Keratinocyte (primary cell): ENCODE measurements at regions not wholly inside any gene's neighbourhood (a gene's known extent, or its start where the extent isn't known, plus 50 kb on each side); places are given as distances from the start of the nearest gene placed in this dataset.
"Not testable (repeated sequence)": the region's sequence is repeated elsewhere in the genome, so short reads cannot be mapped to it uniquely, and the experiment has no call there.

Experiments used
- DNase-seq: peaks from one replicate; pipeline ENCODE4 v3.0.0-alpha.2; 2011; ENCODE audit warnings: low read depth, missing footprints, low spot score
- FAIRE-seq: peaks from 2 replicates; lab custom pipeline; 2011; peaks lifted over from hg19 to GRCh38; lab: Jason Lieb, UNC
- H2AFZ ChIP-seq: 2 replicates; pipeline ENCODE4 v1.6.0; 2012; ENCODE audit warnings: low read length, control low read depth, inconsistent platforms; ENCODE audit not compliant: control insufficient read depth
- H3K27ac ChIP-seq: 2 replicates; pipeline ENCODE4 v1.5.1; 2011; ENCODE audit warnings: low read length; ENCODE audit not compliant: control insufficient read depth, insufficient read depth
- H3K27me3 ChIP-seq: 3 replicates; pipeline ENCODE4 v1.6.0; 2011; ENCODE audit warnings: low read length; ENCODE audit not compliant: control insufficient read depth, insufficient read depth; ENCODE audit errors: extremely low read depth
- H3K36me3 ChIP-seq, 2 experiments: 2 replicates in 1 of 2; 3 replicates in 1 of 2; pipeline ENCODE4 v1.5.1; 2011; ENCODE audit warnings: low read length in 2 of 2, mild to moderate bottlenecking in 1 of 2; ENCODE audit not compliant: control insufficient read depth in 2 of 2, insufficient read depth in 2 of 2; ENCODE audit errors: extremely low read depth in 1 of 2
- H3K4me1 ChIP-seq: 3 replicates; pipeline ENCODE4 v1.5.1; 2011; ENCODE audit warnings: low read length; ENCODE audit not compliant: control insufficient read depth, insufficient read depth; ENCODE audit errors: extremely low read depth
- H3K4me2 ChIP-seq: 3 replicates; pipeline ENCODE4 v1.6.0; 2011; ENCODE audit warnings: low read depth, low read length; ENCODE audit not compliant: control insufficient read depth, insufficient read depth; ENCODE audit errors: extremely low read depth
- H3K4me3 ChIP-seq, 3 experiments: fragments of 200-600 bp in 1 of 3; sonication (generic) in 1 of 3; 2 replicates in 2 of 3; 3 replicates in 1 of 3; pipeline ENCODE4 v1.5.1; 2011 to 2016; ENCODE audit warnings: low read length in 3 of 3, mild to moderate bottlenecking in 3 of 3, control low read depth in 2 of 3, inconsistent platforms in 1 of 3, low read depth in 1 of 3, mixed read lengths in 1 of 3, mixed run types in 1 of 3, moderate library complexity in 1 of 3; ENCODE audit not compliant: control insufficient read depth in 2 of 3, insufficient read depth in 2 of 3; ENCODE audit errors: extremely low read depth in 1 of 3
- H3K79me2 ChIP-seq: 2 replicates; pipeline ENCODE4 v1.6.0; 2012; ENCODE audit warnings: low read length; ENCODE audit not compliant: control insufficient read depth, insufficient read depth
- H3K9ac ChIP-seq: 3 replicates; pipeline ENCODE4 v1.6.0; 2011; ENCODE audit warnings: low read length; ENCODE audit not compliant: control insufficient read depth, insufficient read depth; ENCODE audit errors: extremely low read depth
- H3K9me1 ChIP-seq: 3 replicates; pipeline ENCODE4 v1.6.0; 2011; ENCODE audit warnings: low read length; ENCODE audit not compliant: control insufficient read depth, insufficient read depth; ENCODE audit errors: extremely low read depth
- H3K9me3 ChIP-seq: 2 replicates; pipeline ENCODE4 v1.5.1; 2012; ENCODE audit warnings: low read depth, low read length; ENCODE audit not compliant: control insufficient read depth
- H4K20me1 ChIP-seq: 3 replicates; pipeline ENCODE4 v1.6.0; 2011; ENCODE audit warnings: low read length; ENCODE audit not compliant: control insufficient read depth, insufficient read depth; ENCODE audit errors: extremely low read depth
- EZH2 ChIP-seq: IDR thresholded peaks from one replicate; pipeline ENCODE4 v1.6.1; 2012; ENCODE audit warnings: inconsistent platforms, mild to moderate bottlenecking, low read length, moderate library complexity
- dilution Hi-C: fragments of 300-500 bp; cut with MboI; formaldehyde crosslinking; loops from one replicate; pipeline ENCODE4 v1.7.0; 2020; ENCODE audit warnings: low sequenced_read_pairs; ENCODE audit not compliant: extremely low pct_ligation_motif_present
- TF ChIP-seq, protein P1 (sequence below), 3 experiments: IDR thresholded peaks in 1 of 3; conservative IDR thresholded peaks in 1 of 3; optimal IDR thresholded peaks in 1 of 3; 2 replicates in 2 of 3; 3 replicates in 1 of 3; pipeline versions ENCODE3 to v1.5.1; 2011; ENCODE audit warnings: low read length in 3 of 3, mild to moderate bottlenecking in 3 of 3, moderate library complexity in 2 of 3, control low read depth in 1 of 3, inconsistent platforms in 1 of 3; ENCODE audit not compliant: insufficient read depth in 2 of 3; ENCODE audit errors: extremely low read depth in 1 of 3

- H3K4me3 ChIP-seq, result no peak overlapping the region
- H3K36me3 ChIP-seq, result no peaks in the 10 kb centered on the region
- H3K9ac ChIP-seq, result no peak overlapping the region
- H3K4me1 ChIP-seq, result no peaks in the 10 kb centered on the region
- no peak overlapping the region for H3K4me2 ChIP-seq
- H3K27ac ChIP-seq, result no peak overlapping the region
- H3K9me1 ChIP-seq, result no peaks in the 10 kb centered on the region
- no peaks in the 10 kb centered on the region for H4K20me1 ChIP-seq
- no peak for DNase-seq
- FAIRE-seq, result no peak
- H3K9me3 ChIP-seq, result no peaks in the 10 kb centered on the region
- H2AFZ ChIP-seq, result no peak overlapping the region
- no peaks in the 10 kb centered on the region for H3K79me2 ChIP-seq
- dilution Hi-C loops, result no loop called here
- H3K27me3 ChIP-seq, result no peaks in the 10 kb centered on the region
- TF ChIP-seq, protein P1, sequence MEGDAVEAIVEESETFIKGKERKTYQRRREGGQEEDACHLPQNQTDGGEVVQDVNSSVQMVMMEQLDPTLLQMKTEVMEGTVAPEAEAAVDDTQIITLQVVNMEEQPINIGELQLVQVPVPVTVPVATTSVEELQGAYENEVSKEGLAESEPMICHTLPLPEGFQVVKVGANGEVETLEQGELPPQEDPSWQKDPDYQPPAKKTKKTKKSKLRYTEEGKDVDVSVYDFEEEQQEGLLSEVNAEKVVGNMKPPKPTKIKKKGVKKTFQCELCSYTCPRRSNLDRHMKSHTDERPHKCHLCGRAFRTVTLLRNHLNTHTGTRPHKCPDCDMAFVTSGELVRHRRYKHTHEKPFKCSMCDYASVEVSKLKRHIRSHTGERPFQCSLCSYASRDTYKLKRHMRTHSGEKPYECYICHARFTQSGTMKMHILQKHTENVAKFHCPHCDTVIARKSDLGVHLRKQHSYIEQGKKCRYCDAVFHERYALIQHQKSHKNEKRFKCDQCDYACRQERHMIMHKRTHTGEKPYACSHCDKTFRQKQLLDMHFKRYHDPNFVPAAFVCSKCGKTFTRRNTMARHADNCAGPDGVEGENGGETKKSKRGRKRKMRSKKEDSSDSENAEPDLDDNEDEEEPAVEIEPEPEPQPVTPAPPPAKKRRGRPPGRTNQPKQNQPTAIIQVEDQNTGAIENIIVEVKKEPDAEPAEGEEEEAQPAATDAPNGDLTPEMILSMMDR (optimal IDR thresholded peaks at IDR 0.05 in 1 of 3, IDR thresholded peaks at IDR 0.05 in 1 of 3, conservative IDR thresholded peaks at IDR 0.05 in 1 of 3; ENCODE audit: extremely low read depth in 1 of 3, insufficient read depth in 2 of 3, low read length in 3 of 3), result no peak
- no peak for TF ChIP-seq EZH2
Measured at GRCh38 chr3:177624528-177625495, 427.5 kb upstream of the TBL1XR1 start.

DNA sequence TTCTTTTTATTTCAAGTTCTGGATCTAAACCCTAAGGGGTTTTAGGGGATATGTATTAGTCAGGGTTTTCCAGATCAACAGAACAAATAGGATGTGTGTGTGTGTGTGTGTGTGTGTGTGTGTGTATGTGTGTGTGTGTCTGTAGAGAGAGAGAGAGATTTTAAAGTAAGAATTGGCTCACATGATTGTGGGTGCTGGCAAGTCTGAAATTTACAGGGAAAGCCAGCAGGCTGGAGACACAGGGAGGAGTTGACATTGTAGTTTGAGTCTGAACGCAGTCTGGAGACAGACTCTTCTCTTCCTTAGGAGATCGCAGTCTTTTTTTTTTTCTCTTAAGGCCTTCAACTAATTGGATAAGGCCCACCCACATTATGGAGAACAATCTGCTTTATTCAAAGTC is 428.8 kb upstream of the TBL1XR1 start:
- no peak for FAIRE-seq
- TF ChIP-seq EZH2, result no peak
- TF ChIP-seq, protein P1 (optimal IDR thresholded peaks at IDR 0.05 in 1 of 3, IDR thresholded peaks at IDR 0.05 in 1 of 3, conservative IDR thresholded peaks at IDR 0.05 in 1 of 3; ENCODE audit: extremely low read depth in 1 of 3, insufficient read depth in 2 of 3, low read length in 3 of 3), result no peak
- no peak for DNase-seq
- Histone ChIP-seq H3K4me3 (no peak overlapping the region), H4K20me1 (no peaks in the 10 kb centered on the region), H2AFZ (no peak overlapping the region), H3K9ac (no peak overlapping the region), H3K36me3 (no peaks in the 10 kb centered on the region), H3K4me1 (no peaks in the 10 kb centered on the region), H3K27me3 (no peaks in the 10 kb centered on the region), H3K9me3 (no peaks in the 10 kb centered on the region), H3K27ac (no peak overlapping the region), H3K4me2 (no peak overlapping the region), H3K9me1 (no peaks in the 10 kb centered on the region), H3K79me2 (no peaks in the 10 kb centered on the region)
- dilution Hi-C loops, result no loop called here

GRCh38 chr3:177628095-177628719 is 430.9 kb upstream of the TBL1XR1 start:
- H3K79me2 ChIP-seq, H3K4me3 ChIP-seq, H3K9me1 ChIP-seq, H3K27me3 ChIP-seq, H3K9me3 ChIP-seq, H4K20me1 ChIP-seq, H3K4me1 ChIP-seq, H3K9ac ChIP-seq, H2AFZ ChIP-seq, dilution Hi-C loops, FAIRE-seq, H3K4me2 ChIP-seq, DNase-seq, H3K36me3 ChIP-seq, H3K27ac ChIP-seq: not testable (repeated sequence)
